ENCODE measurements at regions not wholly inside any gene's neighbourhood (a gene's known extent, or its start where the extent isn't known, plus 50 kb on each side); places are given as distances from the start of the nearest gene placed in this dataset.
"Not testable (repeated sequence)": the region's sequence is repeated elsewhere in the genome, so short reads cannot be mapped to it uniquely, and the experiment has no call there.

DNA sequence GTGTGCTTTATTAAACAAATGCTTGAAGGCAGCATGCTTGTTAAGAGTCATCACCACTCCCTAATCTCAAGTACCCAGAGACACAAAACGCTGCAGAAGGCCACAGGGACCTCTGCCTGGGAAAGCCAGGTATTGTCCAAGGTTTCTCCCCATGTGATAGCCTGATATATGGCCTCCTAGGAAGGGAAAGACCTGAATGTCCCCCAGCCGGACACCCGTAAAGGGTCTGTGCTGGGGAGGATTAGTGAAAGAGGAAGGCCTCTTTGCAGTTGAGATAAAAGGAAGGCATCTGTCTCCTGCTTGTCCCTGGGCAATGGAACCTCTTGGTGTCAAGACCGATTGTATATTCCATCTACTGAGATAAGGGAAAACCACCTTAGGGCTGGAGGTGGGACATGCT is 159.7 kb downstream of the ADRA2C start:
- TF ChIP-seq CTCF, POLR2A (IDR thresholded peaks at IDR 0.05): not testable (repeated sequence)
